IMR-90 (cell line): ENCODE measurements at regions not wholly inside any gene's neighbourhood (a gene's known extent, or its start where the extent isn't known, plus 50 kb on each side); places are given as distances from the start of the nearest gene placed in this dataset.

ENCODE experiments used
- MAFK ChIP-seq: IDR thresholded peaks from 2 replicates; pipeline ENCODE4 v1.6.1; 2012; ENCODE audit warnings: low read depth, low read length, improper control_type of control experiment
- MXI1 ChIP-seq: IDR thresholded peaks from 2 replicates; pipeline ENCODE4 v1.6.1; 2012; ENCODE audit warnings: low read depth, mild to moderate bottlenecking, low read length, moderate library complexity, borderline replicate concordance
- NFE2L2 ChIP-seq: fragments of 150-350 bp; IDR thresholded peaks from 2 replicates; pipeline ENCODE4 v1.6.1; 2016; ENCODE audit warnings: low read depth, mild to moderate bottlenecking, low read length
- POLR2A ChIP-seq: IDR thresholded peaks from 2 replicates; pipeline ENCODE4 v1.6.1; 2012; ENCODE audit warnings: mild to moderate bottlenecking, low read depth, low read length
- TF ChIP-seq, protein P1 (sequence below): conservative IDR thresholded peaks from 2 replicates; pipeline ENCODE4 v1.5.1; 2012; ENCODE audit warnings: mild to moderate bottlenecking, low read depth, low read length, improper control_type of control experiment

DNA sequence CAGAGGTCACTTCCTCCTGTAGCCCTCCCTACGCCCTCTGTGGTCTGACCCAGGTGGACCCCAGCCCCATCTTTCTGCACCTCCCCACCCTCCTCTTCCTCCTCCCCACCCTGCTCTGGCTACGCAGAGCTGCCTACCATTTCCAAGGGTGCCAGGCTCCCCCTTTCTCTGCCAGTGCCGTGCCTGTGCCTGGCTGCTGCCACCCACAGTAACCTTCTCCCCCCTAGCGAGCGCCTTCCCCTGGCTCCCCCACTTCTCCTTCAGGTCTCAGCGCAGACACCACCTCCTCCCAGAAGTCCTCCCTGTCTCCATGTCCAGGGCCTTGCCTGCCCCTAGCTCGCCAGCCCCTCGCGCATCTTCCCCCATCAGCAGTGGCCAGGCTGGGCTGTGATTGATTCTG is 471.5 kb downstream of the PTPRU start:
- TF ChIP-seq POLR2A (no peak), MAFK (no peak), NFE2L2 (no peak), MXI1 (no peak)
- TF ChIP-seq, protein P1, sequence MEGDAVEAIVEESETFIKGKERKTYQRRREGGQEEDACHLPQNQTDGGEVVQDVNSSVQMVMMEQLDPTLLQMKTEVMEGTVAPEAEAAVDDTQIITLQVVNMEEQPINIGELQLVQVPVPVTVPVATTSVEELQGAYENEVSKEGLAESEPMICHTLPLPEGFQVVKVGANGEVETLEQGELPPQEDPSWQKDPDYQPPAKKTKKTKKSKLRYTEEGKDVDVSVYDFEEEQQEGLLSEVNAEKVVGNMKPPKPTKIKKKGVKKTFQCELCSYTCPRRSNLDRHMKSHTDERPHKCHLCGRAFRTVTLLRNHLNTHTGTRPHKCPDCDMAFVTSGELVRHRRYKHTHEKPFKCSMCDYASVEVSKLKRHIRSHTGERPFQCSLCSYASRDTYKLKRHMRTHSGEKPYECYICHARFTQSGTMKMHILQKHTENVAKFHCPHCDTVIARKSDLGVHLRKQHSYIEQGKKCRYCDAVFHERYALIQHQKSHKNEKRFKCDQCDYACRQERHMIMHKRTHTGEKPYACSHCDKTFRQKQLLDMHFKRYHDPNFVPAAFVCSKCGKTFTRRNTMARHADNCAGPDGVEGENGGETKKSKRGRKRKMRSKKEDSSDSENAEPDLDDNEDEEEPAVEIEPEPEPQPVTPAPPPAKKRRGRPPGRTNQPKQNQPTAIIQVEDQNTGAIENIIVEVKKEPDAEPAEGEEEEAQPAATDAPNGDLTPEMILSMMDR: no peak
